Gastrocnemius medialis (tissue), 4 donors: ENCODE measurements at regions not wholly inside any gene's neighbourhood (a gene's known extent, or its start where the extent isn't known, plus 50 kb on each side); places are given as distances from the start of the nearest gene placed in this dataset.

ENCODE experiments used
- ATAC-seq, 2 donors: fragments of 150-250 bp; one replicate each; pipeline ENCODE4 v1.9.1; 2016
- DNase-seq, 2 donors: peaks; one replicate each; pipeline ENCODE4 v3.0.0-alpha.2; 2019
- H3K27ac ChIP-seq, 4 donors: fragments of 200-600 bp; sonication (generic); 1 replicate in 1 of 4; 2 replicates in 3 of 4; pipeline ENCODE4 v1.5.1; 2016 to 2018; ENCODE audit warnings: mild to moderate bottlenecking in 2 of 4, moderate library complexity in 1 of 4
- H3K27me3 ChIP-seq, 3 donors: fragments of 200-600 bp; sonication (generic) in 2 of 3; 1 replicate in 1 of 3; 2 replicates in 2 of 3; pipeline versions ENCODE4 v1.5.1 to v1.6.0; 2016 to 2019; ENCODE audit warnings: mild to moderate bottlenecking in 1 of 3, moderate library complexity in 1 of 3
- H3K36me3 ChIP-seq, 2 donors: fragments of 200-600 bp; sonication (generic) in 1 of 2; one replicate each; pipeline ENCODE4 v1.5.1; 2017 to 2018
- H3K4me1 ChIP-seq, 2 donors: fragments of 200-600 bp; sonication (generic) in 1 of 2; one replicate each; pipeline ENCODE4 v1.5.1; 2016 to 2017; ENCODE audit warnings: mild to moderate bottlenecking in 2 of 2
- H3K4me3 ChIP-seq, 4 donors: fragments of 200-600 bp; sonication (generic) in 3 of 4; 1 replicate in 1 of 4; 2 replicates in 3 of 4; pipeline ENCODE4 v1.5.1; 2016 to 2019; ENCODE audit warnings: mild to moderate bottlenecking in 2 of 4
- H3K9me3 ChIP-seq, 3 donors: fragments of 200-600 bp; sonication (generic) in 2 of 3; 1 replicate in 1 of 3; 2 replicates in 2 of 3; pipeline ENCODE4 v1.5.1; 2016 to 2019
- POLR2A ChIP-seq, 2 donors: fragments of 450-650 bp; IDR thresholded peaks; one replicate each; pipeline ENCODE4 v1.6.1; 2017; ENCODE audit warnings: antibody characterized with exemption in 2 of 2, mild to moderate bottlenecking in 2 of 2, moderate library complexity in 2 of 2
- in situ Hi-C, 4 donors: fragments of 200-750 bp; cut with MboI; loops; one replicate each; pipeline versions ENCODE4 v1.15.0 to v1.8.0; 2017; ENCODE audit warnings: low sequenced_read_pairs in 4 of 4
- intact Hi-C: fragments of 100-400 bp; cut with DNase I; formaldehyde crosslinking; loops from one replicate; pipeline ENCODE4 v1.15.1; 2023; ENCODE audit warnings: low total_unique reads
- TF ChIP-seq, protein P1 (sequence below), 5 experiments: fragments of 450-650 bp in 3 of 5; fragments of 200-600 bp in 2 of 5; sonication (generic) in 2 of 5; IDR thresholded peaks in 4 of 5; conservative IDR thresholded peaks in 1 of 5; 1 replicate in 4 of 5; 2 replicates in 1 of 5; pipeline ENCODE4 v1.5.1; 2016 to 2019; ENCODE audit warnings: antibody characterized with exemption in 5 of 5, mild to moderate bottlenecking in 3 of 5, moderate library complexity in 3 of 5

DNA sequence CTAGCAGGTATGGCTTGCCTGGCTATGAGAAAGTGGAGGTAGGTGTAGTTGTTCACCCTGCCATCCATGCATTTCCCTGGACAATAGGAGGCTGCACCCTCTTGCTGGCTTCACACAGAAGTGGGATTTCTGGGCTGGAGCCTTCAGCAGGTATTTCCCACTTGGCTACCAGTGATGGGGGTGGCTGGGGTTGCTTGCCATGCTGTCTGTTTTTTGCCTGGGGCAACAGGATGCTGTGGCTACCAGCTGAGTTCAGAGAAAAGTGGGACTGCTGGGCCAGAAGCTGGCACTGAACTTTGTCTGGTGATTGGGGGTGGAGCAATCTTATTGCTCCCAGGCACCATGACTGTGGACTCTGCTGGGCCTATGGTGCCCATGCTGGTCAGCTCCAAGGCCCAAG lies 299.6 kb downstream of the FAM170A start:
- H3K4me1 ChIP-seq: no peaks in the 10 kb centered on the region
- H3K9me3 ChIP-seq: no peaks in the 10 kb centered on the region
- intact Hi-C loops (no loop called here), in situ Hi-C loops (loop anchor here in 1 of 4 donors (25.0 kb wide), 2 partner anchors 533 to 883 kb away; partner anchors contain the start of gene PRR16)
- H3K4me3 ChIP-seq: no peak overlapping the region
- TF ChIP-seq, protein P1, sequence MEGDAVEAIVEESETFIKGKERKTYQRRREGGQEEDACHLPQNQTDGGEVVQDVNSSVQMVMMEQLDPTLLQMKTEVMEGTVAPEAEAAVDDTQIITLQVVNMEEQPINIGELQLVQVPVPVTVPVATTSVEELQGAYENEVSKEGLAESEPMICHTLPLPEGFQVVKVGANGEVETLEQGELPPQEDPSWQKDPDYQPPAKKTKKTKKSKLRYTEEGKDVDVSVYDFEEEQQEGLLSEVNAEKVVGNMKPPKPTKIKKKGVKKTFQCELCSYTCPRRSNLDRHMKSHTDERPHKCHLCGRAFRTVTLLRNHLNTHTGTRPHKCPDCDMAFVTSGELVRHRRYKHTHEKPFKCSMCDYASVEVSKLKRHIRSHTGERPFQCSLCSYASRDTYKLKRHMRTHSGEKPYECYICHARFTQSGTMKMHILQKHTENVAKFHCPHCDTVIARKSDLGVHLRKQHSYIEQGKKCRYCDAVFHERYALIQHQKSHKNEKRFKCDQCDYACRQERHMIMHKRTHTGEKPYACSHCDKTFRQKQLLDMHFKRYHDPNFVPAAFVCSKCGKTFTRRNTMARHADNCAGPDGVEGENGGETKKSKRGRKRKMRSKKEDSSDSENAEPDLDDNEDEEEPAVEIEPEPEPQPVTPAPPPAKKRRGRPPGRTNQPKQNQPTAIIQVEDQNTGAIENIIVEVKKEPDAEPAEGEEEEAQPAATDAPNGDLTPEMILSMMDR (IDR thresholded peaks at IDR 0.05 in 4 of 5, conservative IDR thresholded peaks at IDR 0.05 in 1 of 5): no peak
- TF ChIP-seq POLR2A (IDR thresholded peaks at IDR 0.05): no peak
- no peaks in the 10 kb centered on the region for H3K36me3 ChIP-seq
- DNase-seq (no peak), ATAC-seq (no peak)
- no peak overlapping the region for H3K27ac ChIP-seq
- H3K27me3 ChIP-seq: no peaks in the 10 kb centered on the region

DNA sequence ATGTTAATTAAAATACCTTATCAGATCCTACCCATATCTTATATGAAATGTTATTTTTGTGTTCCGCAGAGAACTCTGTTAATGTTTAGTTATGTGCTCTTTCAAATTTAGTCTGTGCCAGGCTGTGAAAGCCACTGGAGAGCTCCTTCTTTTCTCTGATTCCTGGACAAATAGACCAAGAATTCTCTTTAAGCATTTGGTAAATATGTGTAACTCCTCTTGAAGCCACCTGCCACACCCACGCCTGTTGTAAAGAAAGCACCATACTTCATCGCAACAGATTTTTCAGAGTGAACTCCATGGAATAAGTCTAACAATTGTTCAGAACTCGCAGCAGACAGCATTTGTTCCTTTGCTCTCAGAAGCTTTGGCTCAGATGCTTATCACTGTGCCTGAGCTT lies 301.1 kb downstream of the FAM170A start:
- ATAC-seq (no peak), DNase-seq (no peak)
- H3K4me1 ChIP-seq: no peaks in the 10 kb centered on the region
- H3K9me3 ChIP-seq: no peaks in the 10 kb centered on the region
- no peaks in the 10 kb centered on the region for H3K36me3 ChIP-seq
- TF ChIP-seq, protein P1 (IDR thresholded peaks at IDR 0.05 in 4 of 5, conservative IDR thresholded peaks at IDR 0.05 in 1 of 5): no peak
- no peak for TF ChIP-seq POLR2A (IDR thresholded peaks at IDR 0.05)
- intact Hi-C loops (no loop called here), in situ Hi-C loops (loop anchor here in 1 of 4 donors (25.0 kb wide), 2 partner anchors 532 to 882 kb away; partner anchors contain the start of gene PRR16)
- no peak overlapping the region for H3K4me3 ChIP-seq
- no peaks in the 10 kb centered on the region for H3K27me3 ChIP-seq
- no peak overlapping the region for H3K27ac ChIP-seq

DNA sequence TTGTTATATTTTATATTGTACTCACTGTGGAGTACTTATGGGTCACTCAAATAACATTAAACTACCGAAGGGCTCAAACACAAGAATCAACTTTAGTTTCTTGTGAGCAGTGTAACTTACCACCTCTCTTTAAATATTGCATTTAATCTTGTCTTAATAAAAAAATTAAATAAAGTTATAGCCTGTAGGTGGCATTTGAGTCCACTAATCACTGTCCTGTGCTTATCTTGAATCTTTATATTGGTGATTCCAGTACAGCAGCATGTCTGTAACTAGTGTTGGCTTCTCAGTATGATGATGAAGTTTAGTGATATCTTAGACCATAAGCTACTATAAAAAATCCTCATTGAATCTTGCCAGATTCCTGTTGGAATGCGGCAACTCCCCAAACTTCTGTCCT lies 313.8 kb downstream of the FAM170A start:
- no peak for DNase-seq
- no peak for ATAC-seq

DNA sequence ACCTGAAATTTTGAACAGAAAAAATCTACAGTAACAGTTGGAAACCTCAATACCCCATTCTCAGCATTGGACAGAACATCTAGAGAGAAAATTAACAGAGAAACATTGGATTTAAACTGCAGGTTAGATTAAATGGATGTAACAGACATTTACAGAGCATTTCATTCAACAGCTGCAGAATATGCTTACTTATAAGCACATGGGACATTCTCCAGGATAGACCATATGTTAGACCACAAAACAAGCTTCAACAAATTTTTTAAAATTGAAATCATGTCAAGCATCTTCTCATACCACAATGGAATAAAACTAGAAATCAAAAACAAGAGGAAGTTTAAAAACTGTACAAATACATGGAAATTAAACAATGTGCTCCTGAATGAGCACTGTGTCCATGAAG lies 316.3 kb downstream of the FAM170A start:
- ATAC-seq: no peak
- DNase-seq: no peak
- no peaks in the 10 kb centered on the region for H3K36me3 ChIP-seq
- intact Hi-C loops (loop anchor here (10.0 kb wide), 1 partner anchor 859 kb away; no protein-coding TSS in a partner anchor), in situ Hi-C loops (loop anchor here in 2 of 4 donors (10.0 to 25.0 kb wide), 3 partner anchors 517 to 867 kb away; partner anchors contain the start of gene PRR16 (in 2 of the 2))
- H3K27me3 ChIP-seq: no peaks in the 10 kb centered on the region
- H3K9me3 ChIP-seq: no peaks in the 10 kb centered on the region
- no peak overlapping the region for H3K27ac ChIP-seq
- H3K4me1 ChIP-seq: no peaks in the 10 kb centered on the region
- H3K4me3 ChIP-seq: no peak overlapping the region
- no peak for TF ChIP-seq POLR2A (IDR thresholded peaks at IDR 0.05)
- TF ChIP-seq, protein P1 (IDR thresholded peaks at IDR 0.05 in 4 of 5, conservative IDR thresholded peaks at IDR 0.05 in 1 of 5): no peak

More for the DNA sequence above, 313.8 kb downstream of the FAM170A start:
- no peaks in the 10 kb centered on the region for H3K4me1 ChIP-seq
- H3K27ac ChIP-seq: no peak overlapping the region
- no peaks in the 10 kb centered on the region for H3K9me3 ChIP-seq
- intact Hi-C loops (loop anchor here (2.0 to 10.0 kb wide), 2 partner anchors 516 to 862 kb away; no protein-coding TSS in a partner anchor), in situ Hi-C loops (loop anchor here in 2 of 4 donors (10.0 to 25.0 kb wide), 3 partner anchors 519 to 869 kb away; partner anchors contain the start of gene PRR16 (in 2 of the 2))
- no peaks in the 10 kb centered on the region for H3K27me3 ChIP-seq
- H3K4me3 ChIP-seq: no peak overlapping the region
- no peaks in the 10 kb centered on the region for H3K36me3 ChIP-seq
- no peak for TF ChIP-seq POLR2A (IDR thresholded peaks at IDR 0.05)
- TF ChIP-seq, protein P1 (IDR thresholded peaks at IDR 0.05 in 4 of 5, conservative IDR thresholded peaks at IDR 0.05 in 1 of 5): peak in 2 of 5 experiments; percentile 26 to 29
